ENCODE measurements at regions not wholly inside any gene's neighbourhood (a gene's known extent, or its start where the extent isn't known, plus 50 kb on each side); places are given as distances from the start of the nearest gene placed in this dataset.

GRCh38 chr7:13702251-13702650, 287.2 kb downstream of the ETV1 start:
- TF ChIP-seq, protein P1, sequence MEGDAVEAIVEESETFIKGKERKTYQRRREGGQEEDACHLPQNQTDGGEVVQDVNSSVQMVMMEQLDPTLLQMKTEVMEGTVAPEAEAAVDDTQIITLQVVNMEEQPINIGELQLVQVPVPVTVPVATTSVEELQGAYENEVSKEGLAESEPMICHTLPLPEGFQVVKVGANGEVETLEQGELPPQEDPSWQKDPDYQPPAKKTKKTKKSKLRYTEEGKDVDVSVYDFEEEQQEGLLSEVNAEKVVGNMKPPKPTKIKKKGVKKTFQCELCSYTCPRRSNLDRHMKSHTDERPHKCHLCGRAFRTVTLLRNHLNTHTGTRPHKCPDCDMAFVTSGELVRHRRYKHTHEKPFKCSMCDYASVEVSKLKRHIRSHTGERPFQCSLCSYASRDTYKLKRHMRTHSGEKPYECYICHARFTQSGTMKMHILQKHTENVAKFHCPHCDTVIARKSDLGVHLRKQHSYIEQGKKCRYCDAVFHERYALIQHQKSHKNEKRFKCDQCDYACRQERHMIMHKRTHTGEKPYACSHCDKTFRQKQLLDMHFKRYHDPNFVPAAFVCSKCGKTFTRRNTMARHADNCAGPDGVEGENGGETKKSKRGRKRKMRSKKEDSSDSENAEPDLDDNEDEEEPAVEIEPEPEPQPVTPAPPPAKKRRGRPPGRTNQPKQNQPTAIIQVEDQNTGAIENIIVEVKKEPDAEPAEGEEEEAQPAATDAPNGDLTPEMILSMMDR (IDR thresholded peaks at IDR 0.05) = no peak
- H3K27ac ChIP-seq = no peak overlapping the region
- intact Hi-C loops (cut with DNase I) = no loop called here
- H3K4me3 ChIP-seq = no peak overlapping the region
- no peaks in the 10 kb centered on the region for H3K9me3 ChIP-seq
- H3K4me1 ChIP-seq = no peaks in the 10 kb centered on the region
- no peak for DNase-seq
- H3K36me3 ChIP-seq = no peaks in the 10 kb centered on the region
- no peaks in the 10 kb centered on the region for H3K27me3 ChIP-seq
- 89 to 90% methylated on average over 2 of the region's 2 CpGs for WGBS, 2 donors

GRCh38 chr7:13708670-13709069, 280.8 kb downstream of the ETV1 start:
- intact Hi-C loops (cut with DNase I) = no loop called here
- Histone ChIP-seq H3K4me1 (no peaks in the 10 kb centered on the region), H3K9me3 (no peaks in the 10 kb centered on the region), H3K36me3 (no peaks in the 10 kb centered on the region), H3K27me3 (no peaks in the 10 kb centered on the region), H3K27ac (no peak overlapping the region), H3K4me3 (no peak overlapping the region)
- no peak for DNase-seq
- WGBS, 2 donors = 66 to 75% methylated on average over 2 of the region's 2 CpGs
- no peak for TF ChIP-seq POLR2A (IDR thresholded peaks at IDR 0.05)
- no peak for TF ChIP-seq POLR2AphosphoS5 (IDR thresholded peaks at IDR 0.05)
- TF ChIP-seq, protein P1 (IDR thresholded peaks at IDR 0.05) = no peak
- no peak for TF ChIP-seq EP300 (IDR thresholded peaks at IDR 0.05)

DNA sequence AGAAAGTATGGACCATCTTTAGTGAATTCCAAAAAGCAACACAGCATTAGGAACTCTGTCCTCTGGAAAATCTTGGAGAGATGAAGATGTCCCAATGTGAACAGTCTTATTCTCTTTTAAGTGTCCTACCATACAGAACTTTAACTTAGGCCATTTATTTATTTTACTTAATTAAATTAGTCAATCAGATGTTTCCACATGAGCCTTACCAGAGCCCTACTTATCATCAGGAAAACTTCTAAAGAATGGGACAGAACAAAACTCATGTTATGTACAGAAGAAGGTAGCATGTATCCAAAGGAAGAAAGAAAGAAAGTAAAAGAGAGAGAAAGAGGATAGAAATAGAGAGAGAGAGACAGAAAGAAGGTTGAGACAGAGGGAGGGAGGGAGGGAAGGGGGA, 276.4 kb downstream of the ETV1 start:
- Histone ChIP-seq H3K36me3 (no peaks in the 10 kb centered on the region), H3K4me1 (no peaks in the 10 kb centered on the region), H3K27ac (no peak overlapping the region), H3K4me3 (no peak overlapping the region), H3K27me3 (no peaks in the 10 kb centered on the region), H3K9me3 (peaks cover 0 to 3% (median 0%) of the 10 kb centered on the region in 4 donors)
- TF ChIP-seq, protein P1 (IDR thresholded peaks at IDR 0.05) = no peak
- TF ChIP-seq POLR2AphosphoS5 (IDR thresholded peaks at IDR 0.05) (no peak), EP300 (IDR thresholded peaks at IDR 0.05) (no peak), POLR2A (IDR thresholded peaks at IDR 0.05) (no peak)
- intact Hi-C loops (cut with DNase I) = no loop called here
- no peak for DNase-seq

DNA sequence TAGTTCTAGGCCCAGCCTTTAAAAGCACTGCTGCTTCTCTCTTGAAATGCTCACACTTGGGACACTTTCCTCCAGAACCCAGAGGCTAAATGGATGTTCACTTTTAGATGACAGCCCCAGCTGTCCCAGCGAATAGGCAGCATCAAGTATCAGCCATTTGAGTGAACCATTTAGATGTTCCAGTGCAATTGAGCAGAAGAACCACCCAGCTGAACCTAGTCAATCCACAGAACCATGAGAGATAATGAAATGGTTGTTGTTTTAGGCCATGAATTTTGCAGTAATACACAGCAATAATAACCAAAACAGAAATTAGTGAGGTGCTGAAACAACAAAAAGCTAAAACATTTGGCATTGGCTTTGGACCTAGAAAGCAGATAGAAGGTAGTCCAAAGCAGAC, 273.9 kb downstream of the ETV1 start:
- H3K4me1 ChIP-seq = no peaks in the 10 kb centered on the region
- TF ChIP-seq POLR2A (IDR thresholded peaks at IDR 0.05) = no peak
- TF ChIP-seq, protein P1 (IDR thresholded peaks at IDR 0.05) = no peak
- no peak for TF ChIP-seq EP300 (IDR thresholded peaks at IDR 0.05)
- TF ChIP-seq POLR2AphosphoS5 (IDR thresholded peaks at IDR 0.05) = no peak
- H3K36me3 ChIP-seq = no peaks in the 10 kb centered on the region
- H3K27ac ChIP-seq = no peak overlapping the region
- intact Hi-C loops (cut with DNase I) = no loop called here
- H3K4me3 ChIP-seq = no peak overlapping the region
- H3K27me3 ChIP-seq = no peaks in the 10 kb centered on the region
- H3K9me3 ChIP-seq = peaks cover 0 to 3% (median 0%) of the 10 kb centered on the region in 4 donors
- WGBS, 2 donors = 72 to 76% methylated on average over 1 of the region's 1 CpG
- no peak for DNase-seq

DNA sequence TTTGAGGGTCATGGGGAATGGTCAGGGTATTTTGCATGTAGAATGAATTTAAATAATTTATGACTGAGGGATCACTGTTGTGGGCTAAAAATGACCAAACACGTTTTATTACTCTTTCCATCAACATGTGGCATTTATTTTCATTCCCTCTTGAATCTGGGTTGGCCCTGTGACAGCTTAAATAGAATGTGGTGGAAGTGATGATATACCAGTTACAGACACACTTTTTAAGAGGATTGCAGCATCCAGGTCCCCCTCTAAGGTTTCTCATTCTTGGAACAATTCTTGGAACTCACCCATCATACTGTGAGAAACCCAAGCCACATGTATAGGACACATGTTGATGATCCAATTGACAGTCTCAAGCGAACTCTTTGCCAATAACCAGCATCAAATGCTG, 272.4 kb downstream of the ETV1 start:
- Histone ChIP-seq H3K4me1 (no peaks in the 10 kb centered on the region), H3K27me3 (no peaks in the 10 kb centered on the region), H3K9me3 (peaks cover 0 to 3% (median 0%) of the 10 kb centered on the region in 4 donors), H3K4me3 (no peak overlapping the region), H3K27ac (no peak overlapping the region), H3K36me3 (no peaks in the 10 kb centered on the region)
- intact Hi-C loops (cut with DNase I) = no loop called here
- 66 to 69% methylated on average over 2 of the region's 2 CpGs for WGBS, 2 donors
- no peak for TF ChIP-seq POLR2A (IDR thresholded peaks at IDR 0.05)
- TF ChIP-seq POLR2AphosphoS5 (IDR thresholded peaks at IDR 0.05) = no peak
- TF ChIP-seq, protein P1 (IDR thresholded peaks at IDR 0.05) = no peak
- TF ChIP-seq EP300 (IDR thresholded peaks at IDR 0.05) = no peak
- DNase-seq = no peak

Measured in sigmoid colon (tissue), 6 donors.